Stimulated activated naive CD4-positive, alpha-beta T cell treated with Interleukin-2 at 50 U/mL for 16 hours (primary cell): ENCODE measurements at regions not wholly inside any gene's neighbourhood (a gene's known extent, or its start where the extent isn't known, plus 50 kb on each side); places are given as distances from the start of the nearest gene placed in this dataset.
"Not testable (repeated sequence)": the region's sequence is repeated elsewhere in the genome, so short reads cannot be mapped to it uniquely, and the experiment has no call there.

Source experiments
- DNase-seq: peaks from one replicate; lab custom pipeline; 2025; lab: John Stamatoyannopoulos, UW

DNA sequence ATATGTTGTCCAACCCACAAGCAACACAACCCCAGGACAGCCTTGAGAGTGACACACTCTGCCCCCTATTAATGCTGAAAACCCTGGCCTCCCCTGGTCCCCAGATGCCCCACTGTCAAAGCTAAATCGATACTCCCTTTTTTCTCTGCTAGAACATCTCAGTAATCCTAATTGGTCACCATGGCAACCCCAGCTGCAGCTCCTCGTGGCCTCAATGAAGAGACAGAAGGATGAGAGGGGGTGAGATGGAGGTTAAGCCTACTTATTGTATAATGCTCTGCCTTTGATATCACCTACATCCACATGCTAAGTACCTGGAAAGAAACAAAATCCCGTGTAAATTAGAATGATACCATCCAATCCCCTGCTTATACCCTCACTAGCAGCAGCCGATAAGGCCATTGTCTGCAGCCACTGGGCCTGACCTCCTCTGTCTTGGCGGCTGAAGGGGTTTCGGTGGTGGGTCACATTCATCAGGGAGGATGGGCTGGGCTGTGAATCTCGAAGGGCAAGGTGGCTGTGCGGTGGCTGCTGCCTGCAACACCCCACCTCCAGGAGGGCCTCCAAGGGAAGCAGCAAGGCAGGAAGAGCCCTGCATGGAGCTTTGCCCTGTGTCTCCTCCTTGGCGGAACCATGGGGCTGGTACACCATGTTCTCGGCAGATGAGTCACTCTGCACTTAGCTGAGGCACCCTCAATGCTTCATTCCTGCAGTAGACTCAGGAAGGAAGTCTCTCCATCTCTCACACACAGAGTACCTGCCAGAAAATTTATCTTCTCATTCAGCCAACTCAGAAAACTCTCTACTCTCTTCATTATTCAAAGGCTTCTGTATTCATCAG is 399.5 kb downstream of the BUD13 start:
- no peak for DNase-seq

GRCh38 chr11:116371146-116371545 is 401.6 kb downstream of the BUD13 start:
- no peak for DNase-seq

DNA sequence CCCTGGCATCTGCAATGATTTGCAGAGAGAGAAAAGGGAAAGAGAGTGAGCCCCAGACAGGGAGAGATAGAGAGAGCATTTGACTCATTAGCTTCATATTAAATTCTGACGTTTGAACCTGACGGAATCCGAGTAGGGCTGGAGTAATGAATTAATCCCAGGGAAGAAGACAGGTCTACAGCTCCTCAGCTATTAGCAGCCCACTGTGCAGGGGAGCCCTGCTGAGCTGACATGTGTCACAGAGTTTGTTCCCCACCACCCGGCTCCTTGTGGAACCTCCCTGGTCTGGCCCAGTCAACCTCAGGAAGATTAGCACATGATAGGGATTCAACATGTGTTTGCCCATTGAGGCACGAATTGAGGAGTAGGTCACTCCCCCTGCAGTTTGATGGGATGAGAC is 404.0 kb downstream of the BUD13 start:
- DNase-seq = no peak

GRCh38 chr11:116366980-116367645 is 405.7 kb downstream of the BUD13 start:
- no peak for DNase-seq

DNA sequence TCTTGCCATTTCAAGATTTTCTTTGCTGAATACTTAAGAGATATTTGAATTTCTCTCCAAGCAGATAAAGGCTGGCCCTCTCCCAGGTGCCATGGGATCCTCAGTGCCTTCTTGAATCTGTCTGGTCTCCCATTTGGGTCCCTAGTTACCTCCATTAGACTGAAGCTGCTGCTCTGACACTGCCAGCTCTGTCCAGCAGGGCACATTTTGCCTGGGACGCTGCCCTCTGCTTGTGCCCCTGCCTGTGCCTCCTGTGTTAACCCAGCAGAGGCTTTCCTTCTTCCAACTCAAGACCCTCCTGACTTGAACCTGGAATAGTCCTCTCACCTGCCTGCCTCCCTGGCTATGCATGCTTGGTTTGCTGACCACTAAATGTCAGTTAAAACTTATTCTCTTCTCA is 406.3 kb downstream of the BUD13 start:
- no peak for DNase-seq

- not testable (repeated sequence) for DNase-seq
These were observed 407.9 kb downstream of the BUD13 start for GRCh38 chr11:116364925-116365324.

DNA sequence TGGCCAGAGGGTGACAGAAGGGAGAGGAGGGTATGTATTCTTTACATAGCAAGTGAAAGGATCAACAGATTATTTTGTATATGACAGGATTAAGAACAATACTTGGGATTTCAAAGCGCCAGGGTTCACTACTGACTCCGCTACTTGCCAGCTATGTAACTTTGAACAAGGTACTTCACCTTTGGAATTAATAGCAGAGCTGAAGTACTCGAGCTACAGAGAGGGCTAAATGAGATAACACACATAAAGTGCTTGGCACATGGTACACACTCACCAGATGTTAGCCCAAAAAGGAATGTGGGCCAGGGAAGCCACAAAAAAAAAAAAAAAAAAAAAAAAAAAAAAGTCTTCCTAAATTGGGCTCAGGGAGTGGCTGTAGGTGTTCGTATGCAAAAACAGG is 408.4 kb downstream of the BUD13 start:
- no peak for DNase-seq

DNA sequence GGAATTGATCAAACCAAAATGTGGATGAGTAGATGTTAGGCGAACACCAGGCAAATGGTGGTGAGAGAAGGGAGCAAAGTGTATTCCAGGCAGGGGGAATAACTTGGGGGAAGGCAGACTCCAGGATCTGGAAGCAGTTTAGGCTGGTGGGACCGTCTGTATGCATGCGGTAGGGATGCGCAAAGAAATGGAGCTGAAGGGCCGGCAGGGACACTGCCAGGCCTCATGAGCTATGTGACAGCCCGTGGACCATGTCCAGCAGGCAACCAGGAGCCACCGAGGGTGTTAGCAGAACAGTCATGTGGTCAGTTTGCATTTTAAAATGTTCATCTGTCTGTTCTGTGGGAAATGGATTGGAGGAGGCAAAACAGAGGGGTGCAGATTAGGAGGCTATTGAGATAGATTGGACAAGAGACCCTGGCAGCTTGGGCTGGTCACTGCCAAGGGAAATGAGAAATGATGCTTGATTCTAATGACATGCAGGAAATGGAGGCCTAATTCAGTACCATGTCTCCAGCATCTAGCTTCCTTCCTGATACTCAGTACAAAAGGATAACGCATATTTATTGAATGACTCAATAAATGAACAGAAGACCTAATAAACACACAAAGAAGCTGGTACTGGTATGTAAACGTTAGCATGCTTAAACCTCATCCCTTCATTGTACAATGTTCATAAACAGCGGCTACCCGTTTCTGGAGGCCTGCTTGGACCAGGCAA is 412.4 kb downstream of the BUD13 start:
- DNase-seq = no peak

DNA sequence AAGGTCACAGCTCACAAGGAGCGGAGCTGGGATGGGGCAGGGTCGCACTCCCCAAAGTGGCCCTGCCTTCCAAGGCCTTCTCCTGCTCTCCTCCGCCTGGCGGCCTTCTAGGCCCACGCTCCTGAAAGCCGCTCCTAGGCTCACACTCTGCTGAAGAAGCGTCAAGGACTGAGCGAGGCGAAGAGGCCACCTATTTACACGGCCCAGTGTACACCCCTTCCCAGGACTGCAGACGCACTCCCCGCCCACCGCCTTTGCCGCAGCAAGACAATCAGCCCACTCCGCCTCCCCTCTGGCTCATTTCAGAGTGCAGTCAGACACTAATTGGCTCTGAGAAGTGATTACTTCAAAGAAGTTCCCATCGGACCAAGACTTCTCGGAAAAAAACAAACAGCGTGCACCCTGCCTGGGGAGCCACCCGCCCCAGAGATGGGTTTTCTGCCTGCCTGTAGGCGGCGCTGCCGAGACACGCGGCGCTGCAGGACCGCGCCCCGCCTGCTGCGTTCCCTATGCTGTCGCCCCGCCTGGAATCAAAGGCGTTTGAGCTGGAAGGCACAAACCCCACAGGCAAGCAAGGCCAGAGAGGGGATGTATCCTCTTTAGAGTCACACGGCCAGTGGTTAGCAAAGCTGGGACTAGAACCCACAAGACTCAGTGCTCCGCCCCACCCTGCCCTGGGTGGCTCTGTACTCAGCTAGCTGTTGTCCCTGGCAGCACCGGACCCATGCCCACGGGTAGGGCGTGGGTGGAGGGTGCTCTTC is 414.8 kb downstream of the BUD13 start:
- no peak for DNase-seq

DNA sequence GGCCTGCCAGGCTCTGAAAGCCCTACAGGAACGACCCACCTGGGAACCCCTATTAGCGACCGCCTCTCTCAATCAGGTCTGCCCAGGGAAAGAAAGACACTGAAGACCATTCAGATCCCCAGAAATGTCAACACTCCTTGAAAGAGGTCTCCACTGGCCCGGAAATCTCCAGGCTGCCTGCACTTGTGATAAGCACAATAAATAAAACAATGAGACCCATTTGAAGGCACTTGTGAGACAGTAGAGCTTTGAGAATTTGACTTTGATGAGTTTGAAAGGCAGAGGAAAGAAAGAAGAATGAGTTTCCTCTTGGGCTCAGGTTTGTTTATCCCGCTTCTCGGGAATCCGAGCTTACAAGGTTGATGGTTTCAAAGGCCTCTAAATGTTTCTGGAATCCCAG is 416.3 kb downstream of the BUD13 start:
- no peak for DNase-seq

DNA sequence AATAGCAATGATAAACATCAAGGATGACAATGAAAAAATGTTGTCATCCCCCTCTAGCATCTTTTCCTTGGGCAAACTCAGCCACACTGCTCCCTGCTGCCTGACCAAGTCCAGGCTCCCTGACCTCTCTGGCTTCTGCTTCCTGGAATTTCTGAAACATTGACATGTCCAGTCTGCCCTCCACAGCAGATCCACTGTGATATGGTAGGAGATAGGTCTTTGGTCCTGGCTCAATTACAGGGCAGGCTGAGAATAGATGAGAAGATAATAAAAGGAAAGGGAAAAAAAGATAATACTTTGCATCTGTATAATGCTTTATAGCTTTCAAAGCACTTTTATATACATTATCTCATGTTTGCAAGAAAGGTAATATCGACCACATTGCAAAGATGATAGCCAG is 417.7 kb downstream of the BUD13 start:
- no peak for DNase-seq

GRCh38 chr11:116353589-116353988 is 419.2 kb downstream of the BUD13 start:
- DNase-seq = no peak

- DNase-seq = no peak
These were observed 419.9 kb downstream of the BUD13 start for GRCh38 chr11:116352881-116353280.

- DNase-seq = no peak
These were observed 424.6 kb downstream of the BUD13 start for GRCh38 chr11:116348226-116348625.

DNA sequence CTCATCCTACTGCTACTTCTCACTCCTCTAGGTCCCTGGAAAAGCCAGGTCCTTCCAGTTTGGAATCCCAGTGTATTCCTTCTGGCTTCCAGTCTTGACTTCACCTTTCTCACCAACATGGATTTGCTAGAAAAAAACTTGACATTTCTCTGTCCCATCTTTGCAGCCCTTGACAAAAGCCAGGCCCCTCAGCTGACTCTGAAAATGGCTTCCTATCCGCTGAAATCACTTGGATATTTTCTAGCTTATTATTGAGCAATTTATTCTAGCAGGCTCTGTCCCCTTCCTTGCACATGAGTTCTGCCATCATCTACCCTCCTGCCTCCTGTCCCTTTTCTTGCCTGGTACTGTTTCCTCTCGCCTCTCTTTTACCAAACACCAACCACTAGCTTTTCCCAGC is 427.2 kb downstream of the BUD13 start:
- DNase-seq = no peak

DNA sequence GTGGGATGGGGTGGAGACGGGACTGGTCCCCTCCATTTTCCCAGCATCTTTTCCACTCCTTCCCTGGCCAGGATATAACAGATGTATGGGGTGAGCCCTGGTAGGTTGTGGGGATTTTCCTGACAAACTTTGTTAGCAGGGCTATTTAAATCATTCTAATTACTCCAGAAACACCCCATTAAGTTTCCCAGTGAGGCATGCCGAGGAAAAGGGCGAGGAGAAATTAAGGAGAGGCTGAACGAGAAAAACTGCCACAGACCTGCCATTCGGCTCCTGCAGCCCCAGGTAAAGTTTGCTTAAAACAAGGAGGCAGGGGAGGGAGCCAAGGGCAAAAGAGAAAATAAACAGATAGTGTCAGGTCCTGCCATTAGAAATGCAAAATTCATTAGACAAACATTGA is 428.2 kb downstream of the BUD13 start:
- DNase-seq = no peak

- no peak for DNase-seq
These were observed 429.5 kb downstream of the BUD13 start for GRCh38 chr11:116343270-116343669.

DNA sequence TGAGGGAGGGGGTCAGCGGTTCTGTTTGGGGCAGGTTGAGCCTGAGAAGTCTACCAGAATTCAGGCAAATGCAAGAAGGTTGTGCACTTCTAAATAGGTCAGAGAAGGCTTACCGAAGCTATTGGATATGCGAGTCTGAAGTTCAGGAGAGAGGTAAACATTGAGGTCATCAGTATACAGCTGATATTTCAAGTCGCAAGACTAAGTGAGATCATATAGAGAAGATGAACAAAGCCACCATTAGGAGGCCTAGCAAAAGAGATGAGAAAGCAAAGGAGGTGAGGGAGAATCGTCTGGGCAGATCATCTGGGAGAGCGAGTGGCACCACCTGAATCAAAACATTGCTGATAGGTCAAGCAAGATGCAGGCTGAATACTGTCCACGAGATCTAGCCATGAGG is 430.6 kb downstream of the BUD13 start:
- DNase-seq = no peak

- no peak for DNase-seq
These were observed 433.3 kb downstream of the BUD13 start for GRCh38 chr11:116339306-116340098.

DNA sequence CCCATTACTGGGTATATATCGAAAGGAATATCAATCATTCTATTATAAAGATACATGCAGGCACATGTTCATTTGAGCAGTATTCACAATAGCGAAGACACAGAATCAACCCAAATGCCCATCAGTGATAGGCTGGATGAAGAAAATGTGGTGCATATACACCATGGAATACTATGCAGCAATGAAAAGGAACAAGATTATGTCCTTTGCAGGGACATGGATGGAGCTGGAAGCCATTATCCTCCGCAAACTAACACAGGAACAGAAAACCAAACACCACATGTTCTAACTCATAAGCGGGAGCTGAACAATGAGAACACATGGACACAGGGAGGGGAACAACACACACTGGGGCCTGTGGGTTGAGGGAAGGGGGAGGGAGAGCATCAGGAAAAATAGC is 434.3 kb downstream of the BUD13 start:
- not testable (repeated sequence) for DNase-seq

DNA sequence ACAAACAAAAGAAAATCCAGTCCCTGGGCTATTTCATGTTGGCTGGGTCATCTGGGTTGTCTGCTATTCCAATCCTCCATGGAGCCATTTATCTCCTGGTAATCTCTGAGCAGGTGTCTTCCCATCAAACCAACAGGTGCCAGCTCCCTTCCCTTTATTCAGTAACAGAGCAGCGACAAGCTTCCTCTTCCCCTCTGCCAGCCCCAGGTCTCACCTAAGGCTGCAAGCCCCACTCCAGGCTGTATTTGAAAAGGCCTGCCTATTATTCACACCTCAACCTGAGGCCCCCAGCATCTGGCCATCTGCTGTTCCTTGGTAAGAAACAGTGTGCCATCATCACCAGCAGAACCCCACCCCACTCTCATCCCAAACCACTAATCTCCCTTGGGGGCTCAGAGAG is 436.2 kb downstream of the BUD13 start:
- no peak for DNase-seq
